ENCODE measurements at regions not wholly inside any gene's neighbourhood (a gene's known extent, or its start where the extent isn't known, plus 50 kb on each side); places are given as distances from the start of the nearest gene placed in this dataset.

- no peak overlapping the region for H2BK15ac ChIP-seq (ENCODE audit: low read length)
- no peak overlapping the region for H3K4me3 ChIP-seq (ENCODE audit: low read length in 2 of 2)
- WGBS, 2 donors (ENCODE audit: extremely low coverage in 2 of 2, insufficient read length in 2 of 2, insufficient replicate concordance in 1 of 2), result no CpG with 5 or more reads among the region's 4 CpGs
- H3K4ac ChIP-seq (ENCODE audit: low read length), result no peak overlapping the region
- no peaks in the 10 kb centered on the region for H3K36me3 ChIP-seq (replicated peaks in 1 of 2; ENCODE audit: control insufficient read depth in 2 of 2, insufficient read depth in 2 of 2, low read length in 2 of 2)
- no peak overlapping the region for H2AFZ ChIP-seq (ENCODE audit: low read length)
- H2BK5ac ChIP-seq (ENCODE audit: low read length), result no peak overlapping the region
- peak overlapping the region; percentile 37 for H2AK5ac ChIP-seq (ENCODE audit: low read depth, low read length)
- H3K27me3 ChIP-seq (ENCODE audit: control insufficient read depth in 3 of 3, insufficient read depth in 3 of 3, low read depth in 1 of 3, low read length in 3 of 3), result no peaks in the 10 kb centered on the region
- no peaks in the 10 kb centered on the region for H3K79me1 ChIP-seq (ENCODE audit: low read depth, low read length)
- H3K9me3 ChIP-seq (replicated peaks in 1 of 2; ENCODE audit: control insufficient read depth in 2 of 2, insufficient read depth in 1 of 2, low read depth in 1 of 2, low read length in 2 of 2), result no peaks in the 10 kb centered on the region
- H3K9ac ChIP-seq (ENCODE audit: low read depth, low read length, poor library complexity), result no peak overlapping the region
- no peak overlapping the region for H2BK120ac ChIP-seq (ENCODE audit: low read depth, low read length)
- no peak overlapping the region for H3K4me2 ChIP-seq (ENCODE audit: insufficient read depth, low read length, poor library complexity, severe bottlenecking)
- no peak overlapping the region for H3K23ac ChIP-seq (ENCODE audit: low read depth, low read length, poor library complexity)
- no peak overlapping the region for H4K91ac ChIP-seq (ENCODE audit: low read depth, low read length, poor library complexity)
- H2BK12ac ChIP-seq (ENCODE audit: low read length), result no peak overlapping the region
- no peak overlapping the region for H3K27ac ChIP-seq (replicated peaks; ENCODE audit: low read length)
- no peaks in the 10 kb centered on the region for H3K4me1 ChIP-seq (ENCODE audit: control insufficient read depth in 2 of 2, insufficient read depth in 1 of 2, low read depth in 1 of 2, low read length in 2 of 2)
- no peak overlapping the region for H3K18ac ChIP-seq (ENCODE audit: low read length)
- no peak overlapping the region for H4K8ac ChIP-seq (ENCODE audit: low read depth, low read length)
- no peak overlapping the region for H3K14ac ChIP-seq (ENCODE audit: low read length)
- DNase-seq (ENCODE audit: low spot score), result no peak
Measured at GRCh38 chr11:116331381-116331780, 441.4 kb downstream of the BUD13 start.

GRCh38 chr11:116330439-116331185, 442.2 kb downstream of the BUD13 start:
- no CpG with 5 or more reads among the region's 7 CpGs for WGBS, 2 donors (ENCODE audit: extremely low coverage in 2 of 2, insufficient read length in 2 of 2, insufficient replicate concordance in 1 of 2)
- no peaks in the 10 kb centered on the region for H3K36me3 ChIP-seq (replicated peaks in 1 of 2; ENCODE audit: control insufficient read depth in 2 of 2, insufficient read depth in 2 of 2, low read length in 2 of 2)
- no peaks in the 10 kb centered on the region for H3K27me3 ChIP-seq (ENCODE audit: control insufficient read depth in 3 of 3, insufficient read depth in 3 of 3, low read depth in 1 of 3, low read length in 3 of 3)
- no peak overlapping the region for H3K9ac ChIP-seq (ENCODE audit: low read depth, low read length, poor library complexity)
- no peak overlapping the region for H3K27ac ChIP-seq (replicated peaks; ENCODE audit: low read length)
- no peak overlapping the region for H2AFZ ChIP-seq (ENCODE audit: low read length)
- H3K9me3 ChIP-seq (replicated peaks in 1 of 2; ENCODE audit: control insufficient read depth in 2 of 2, insufficient read depth in 1 of 2, low read depth in 1 of 2, low read length in 2 of 2), result no peaks in the 10 kb centered on the region
- no peaks in the 10 kb centered on the region for H3K79me1 ChIP-seq (ENCODE audit: low read depth, low read length)
- H3K18ac ChIP-seq (ENCODE audit: low read length), result no peak overlapping the region
- H3K4me2 ChIP-seq (ENCODE audit: insufficient read depth, low read length, poor library complexity, severe bottlenecking), result no peak overlapping the region
- no peak overlapping the region for H3K23ac ChIP-seq (ENCODE audit: low read depth, low read length, poor library complexity)
- no peak overlapping the region for H2BK12ac ChIP-seq (ENCODE audit: low read length)
- no peak overlapping the region for H4K8ac ChIP-seq (ENCODE audit: low read depth, low read length)
- no peaks in the 10 kb centered on the region for H3K4me1 ChIP-seq (ENCODE audit: control insufficient read depth in 2 of 2, insufficient read depth in 1 of 2, low read depth in 1 of 2, low read length in 2 of 2)
- DNase-seq (ENCODE audit: low spot score), result no peak
- no peak overlapping the region for H4K91ac ChIP-seq (ENCODE audit: low read depth, low read length, poor library complexity)
- no peak overlapping the region for H2BK15ac ChIP-seq (ENCODE audit: low read length)
- H3K4me3 ChIP-seq (ENCODE audit: low read length in 2 of 2), result no peak overlapping the region
- H3K14ac ChIP-seq (ENCODE audit: low read length), result no peak overlapping the region
- peak overlapping the region; percentile 32 for H2AK5ac ChIP-seq (ENCODE audit: low read depth, low read length)
- H2BK5ac ChIP-seq (ENCODE audit: low read length), result no peak overlapping the region
- H3K4ac ChIP-seq (ENCODE audit: low read length), result no peak overlapping the region
- H2BK120ac ChIP-seq (ENCODE audit: low read depth, low read length), result no peak overlapping the region

GRCh38 chr11:116329354-116330090, 443.3 kb downstream of the BUD13 start:
- Histone ChIP-seq H2AK5ac (ENCODE audit: low read depth, low read length) (no peak overlapping the region), H2AFZ (ENCODE audit: low read length) (no peak overlapping the region), H3K14ac (ENCODE audit: low read length) (no peak overlapping the region), H2BK5ac (ENCODE audit: low read length) (no peak overlapping the region), H3K4me1 (ENCODE audit: control insufficient read depth in 2 of 2, insufficient read depth in 1 of 2, low read depth in 1 of 2, low read length in 2 of 2) (no peaks in the 10 kb centered on the region), H3K79me1 (ENCODE audit: low read depth, low read length) (no peaks in the 10 kb centered on the region), H3K18ac (ENCODE audit: low read length) (no peak overlapping the region), H3K36me3 (replicated peaks in 1 of 2; ENCODE audit: control insufficient read depth in 2 of 2, insufficient read depth in 2 of 2, low read length in 2 of 2) (no peaks in the 10 kb centered on the region), H2BK120ac (ENCODE audit: low read depth, low read length) (no peak overlapping the region), H4K91ac (ENCODE audit: low read depth, low read length, poor library complexity) (no peak overlapping the region), H3K4me3 (ENCODE audit: low read length in 2 of 2) (no peak overlapping the region), H2BK15ac (ENCODE audit: low read length) (no peak overlapping the region), H3K23ac (ENCODE audit: low read depth, low read length, poor library complexity) (no peak overlapping the region), H3K27ac (replicated peaks; ENCODE audit: low read length) (no peak overlapping the region), H3K4me2 (ENCODE audit: insufficient read depth, low read length, poor library complexity, severe bottlenecking) (no peak overlapping the region), H3K4ac (ENCODE audit: low read length) (no peak overlapping the region), H2BK12ac (ENCODE audit: low read length) (no peak overlapping the region), H3K27me3 (ENCODE audit: control insufficient read depth in 3 of 3, insufficient read depth in 3 of 3, low read depth in 1 of 3, low read length in 3 of 3) (no peaks in the 10 kb centered on the region), H4K8ac (ENCODE audit: low read depth, low read length) (no peak overlapping the region), H3K9me3 (replicated peaks in 1 of 2; ENCODE audit: control insufficient read depth in 2 of 2, insufficient read depth in 1 of 2, low read depth in 1 of 2, low read length in 2 of 2) (no peaks in the 10 kb centered on the region), H3K9ac (ENCODE audit: low read depth, low read length, poor library complexity) (no peak overlapping the region)
- WGBS, 2 donors (ENCODE audit: extremely low coverage in 2 of 2, insufficient read length in 2 of 2, insufficient replicate concordance in 1 of 2), result no CpG with 5 or more reads among the region's 9 CpGs
- DNase-seq (ENCODE audit: low spot score), result no peak

GRCh38 chr11:116328851-116329250, 443.9 kb downstream of the BUD13 start:
- H3K4me1 ChIP-seq (ENCODE audit: control insufficient read depth in 2 of 2, insufficient read depth in 1 of 2, low read depth in 1 of 2, low read length in 2 of 2), result no peaks in the 10 kb centered on the region
- no peak overlapping the region for H4K8ac ChIP-seq (ENCODE audit: low read depth, low read length)
- no peak for DNase-seq (ENCODE audit: low spot score)
- H2BK120ac ChIP-seq (ENCODE audit: low read depth, low read length), result no peak overlapping the region
- WGBS, 2 donors (ENCODE audit: extremely low coverage in 2 of 2, insufficient read length in 2 of 2, insufficient replicate concordance in 1 of 2), result no CpG with 5 or more reads among the region's 3 CpGs
- no peak overlapping the region for H3K14ac ChIP-seq (ENCODE audit: low read length)
- no peak overlapping the region for H2AK5ac ChIP-seq (ENCODE audit: low read depth, low read length)
- H2BK5ac ChIP-seq (ENCODE audit: low read length), result no peak overlapping the region
- no peak overlapping the region for H3K9ac ChIP-seq (ENCODE audit: low read depth, low read length, poor library complexity)
- no peak overlapping the region for H2BK12ac ChIP-seq (ENCODE audit: low read length)
- no peak overlapping the region for H3K4ac ChIP-seq (ENCODE audit: low read length)
- no peak overlapping the region for H3K18ac ChIP-seq (ENCODE audit: low read length)
- H3K4me3 ChIP-seq (ENCODE audit: low read length in 2 of 2), result no peak overlapping the region
- no peaks in the 10 kb centered on the region for H3K9me3 ChIP-seq (replicated peaks in 1 of 2; ENCODE audit: control insufficient read depth in 2 of 2, insufficient read depth in 1 of 2, low read depth in 1 of 2, low read length in 2 of 2)
- H3K27me3 ChIP-seq (ENCODE audit: control insufficient read depth in 3 of 3, insufficient read depth in 3 of 3, low read depth in 1 of 3, low read length in 3 of 3), result no peaks in the 10 kb centered on the region
- no peaks in the 10 kb centered on the region for H3K79me1 ChIP-seq (ENCODE audit: low read depth, low read length)
- H3K23ac ChIP-seq (ENCODE audit: low read depth, low read length, poor library complexity), result no peak overlapping the region
- H3K4me2 ChIP-seq (ENCODE audit: insufficient read depth, low read length, poor library complexity, severe bottlenecking), result no peak overlapping the region
- peak overlapping the region; percentile 43 for H2BK15ac ChIP-seq (ENCODE audit: low read length)
- H4K91ac ChIP-seq (ENCODE audit: low read depth, low read length, poor library complexity), result no peak overlapping the region
- H2AFZ ChIP-seq (ENCODE audit: low read length), result no peak overlapping the region
- H3K36me3 ChIP-seq (replicated peaks in 1 of 2; ENCODE audit: control insufficient read depth in 2 of 2, insufficient read depth in 2 of 2, low read length in 2 of 2), result no peaks in the 10 kb centered on the region
- H3K27ac ChIP-seq (replicated peaks; ENCODE audit: low read length), result no peak overlapping the region

Data from neuronal stem cell (in vitro differentiated cells).